Stimulated activated CD4-positive, alpha-beta T cell treated with anti-CD3 and anti-CD28 coated beads, Interleukin-4, amount 100 ng/mL, for 48 hours (primary cell): ENCODE measurements at regions not wholly inside any gene's neighbourhood (a gene's known extent, or its start where the extent isn't known, plus 50 kb on each side); places are given as distances from the start of the nearest gene placed in this dataset.

ENCODE experiments used
- DNase-seq, 2 donors: peaks; one replicate each; pipeline ENCODE4 v3.0.0-alpha.2; 2020; ENCODE audit warnings: low read depth in 2 of 2

- no peak for DNase-seq
Observed at GRCh38 chr12:59234391-59234790, 314.1 kb upstream of the LRIG3 start.

DNA sequence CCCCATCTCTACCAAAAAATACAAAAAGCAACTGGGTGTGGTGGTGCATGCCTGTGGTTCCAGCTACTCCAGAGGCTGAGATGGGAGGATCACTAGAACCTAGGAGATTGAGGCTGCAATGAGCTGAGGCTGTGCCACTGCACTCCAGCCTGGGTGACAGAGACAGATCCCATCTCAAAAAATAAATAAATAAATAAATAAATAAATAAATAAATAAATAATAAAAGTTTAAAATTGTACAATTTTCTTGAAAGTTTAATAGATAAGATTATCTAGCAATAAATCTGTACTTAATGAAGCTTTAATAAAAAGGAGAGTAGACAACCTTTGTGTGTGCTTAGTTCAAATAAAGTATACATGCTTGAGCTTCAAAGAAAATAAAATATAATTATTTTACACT, 310.0 kb upstream of the LRIG3 start:
- no peak for DNase-seq

DNA sequence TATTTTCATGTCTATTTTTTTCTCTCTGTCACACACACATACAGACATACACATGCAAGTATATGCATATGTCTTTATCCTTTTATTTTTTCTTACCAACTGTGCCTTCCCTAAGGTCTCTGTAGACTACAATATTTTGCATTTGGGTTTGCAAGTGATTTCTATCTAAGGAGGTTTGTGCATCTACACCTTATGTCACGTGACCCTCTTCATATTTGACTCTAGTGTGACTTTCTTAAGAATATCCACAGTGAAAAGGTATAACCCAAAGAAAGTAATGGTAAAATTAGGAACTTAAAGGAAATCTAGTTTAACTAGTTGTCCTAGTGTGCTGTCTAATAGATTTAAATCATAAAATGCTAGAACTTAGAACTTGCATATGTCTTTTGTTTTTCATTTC, 298.8 kb upstream of the LRIG3 start:
- DNase-seq: no peak

DNA sequence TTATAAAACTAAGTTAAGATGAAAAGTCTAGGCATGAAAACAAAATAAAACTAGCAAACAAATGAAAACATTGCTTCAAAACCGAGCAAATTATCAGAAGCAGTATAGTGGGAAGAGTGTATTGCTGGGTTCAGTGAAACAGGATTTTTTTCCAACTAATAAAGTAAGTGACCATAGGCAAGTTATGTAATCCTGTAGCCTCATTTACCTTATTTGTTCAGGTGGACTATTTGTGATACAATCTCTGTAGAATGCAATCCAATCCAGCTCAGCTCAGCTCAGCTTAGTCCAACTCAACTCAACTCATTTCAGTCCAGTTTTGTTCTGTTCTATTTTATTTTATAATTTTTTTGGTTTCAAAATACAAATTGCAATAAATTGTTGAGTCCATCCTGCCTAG, 276.7 kb upstream of the LRIG3 start:
- no peak for DNase-seq

DNA sequence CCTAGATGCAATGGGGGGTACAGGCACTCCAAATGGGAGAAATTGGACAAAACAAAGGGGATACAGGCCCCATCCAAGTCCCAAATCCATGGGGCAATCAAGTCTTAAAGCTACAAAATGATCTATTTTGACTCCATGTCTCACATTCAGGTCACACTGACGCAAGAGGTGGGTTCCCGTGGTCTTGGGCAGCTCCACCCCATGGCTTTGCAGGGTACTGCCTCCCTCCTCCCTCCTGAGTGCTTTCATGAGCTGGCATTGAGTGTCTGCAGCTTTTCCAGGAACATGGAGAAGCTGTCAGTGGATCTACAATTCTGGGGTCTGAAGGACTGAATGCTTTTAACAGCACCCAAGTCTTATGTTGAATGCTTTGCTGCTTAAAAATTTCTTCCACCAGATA, 274.5 kb upstream of the LRIG3 start:
- no peak for DNase-seq

DNA sequence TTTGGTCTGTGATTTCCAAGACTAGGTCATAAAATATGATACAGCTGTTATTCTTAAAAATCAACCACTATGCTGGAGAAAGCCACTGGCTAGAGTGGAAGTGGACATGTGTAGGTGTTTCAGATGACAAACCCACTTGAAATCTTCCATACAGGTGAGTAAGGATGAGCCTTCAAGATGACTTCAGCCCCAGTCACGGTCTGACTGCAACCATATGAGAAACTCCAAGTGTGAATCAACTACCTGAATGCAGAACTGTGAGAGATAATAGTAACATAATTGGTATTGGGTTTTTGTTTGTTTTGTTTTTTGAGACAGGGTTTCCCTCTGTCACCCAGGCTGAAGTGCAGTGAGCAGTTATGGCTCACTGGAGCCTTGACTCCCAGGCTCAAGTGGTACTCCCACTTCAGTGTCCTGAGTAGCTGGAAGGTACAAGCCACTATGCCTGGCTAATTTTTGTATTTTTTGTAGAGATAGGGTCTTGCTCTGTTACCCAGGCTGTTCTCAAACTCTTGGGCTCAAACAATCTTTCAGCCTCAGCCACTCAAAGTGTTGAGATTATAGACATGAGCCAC, 273.3 kb upstream of the LRIG3 start:
- no peak for DNase-seq

DNA sequence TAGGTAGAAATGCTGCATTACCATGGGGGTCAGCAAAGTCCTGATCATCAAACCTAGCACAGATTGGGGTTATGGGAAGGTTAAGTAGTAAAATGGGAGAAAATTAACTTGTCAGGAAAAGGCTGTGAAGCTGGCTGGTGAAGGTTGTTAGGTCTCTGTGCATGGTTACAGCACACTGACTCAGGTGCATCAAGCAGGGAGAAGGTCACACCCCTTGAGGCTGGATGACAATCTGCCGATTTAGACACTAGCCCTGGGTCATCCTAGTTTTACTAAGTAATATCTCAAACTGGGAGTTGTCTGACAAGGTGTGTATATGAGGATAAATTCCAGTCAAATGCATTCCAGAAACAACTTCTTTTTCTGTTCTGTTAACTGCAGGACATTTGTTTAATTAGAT, 271.1 kb upstream of the LRIG3 start:
- no peak for DNase-seq

DNA sequence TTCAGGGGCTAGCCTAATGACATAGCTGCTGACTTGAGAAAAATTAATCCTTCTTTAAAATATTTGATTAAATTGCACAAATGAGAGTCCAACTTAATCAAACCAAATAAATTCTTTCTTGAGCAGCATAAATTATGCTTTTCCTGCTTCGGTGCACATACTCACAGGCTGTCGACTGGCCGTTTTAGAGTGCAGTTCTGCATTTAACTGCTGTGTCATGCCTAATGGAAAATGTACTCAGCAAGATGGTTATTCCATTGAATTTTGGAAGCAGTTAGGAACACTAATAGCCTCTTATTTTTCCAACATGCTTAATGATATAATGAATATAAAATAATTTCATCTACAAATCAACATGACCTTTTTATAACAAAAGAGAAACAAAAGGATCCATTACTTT, 266.1 kb upstream of the LRIG3 start:
- DNase-seq: no peak

- no peak for DNase-seq
Observed at GRCh38 chr12:59185295-59185694, 265.0 kb upstream of the LRIG3 start.

DNA sequence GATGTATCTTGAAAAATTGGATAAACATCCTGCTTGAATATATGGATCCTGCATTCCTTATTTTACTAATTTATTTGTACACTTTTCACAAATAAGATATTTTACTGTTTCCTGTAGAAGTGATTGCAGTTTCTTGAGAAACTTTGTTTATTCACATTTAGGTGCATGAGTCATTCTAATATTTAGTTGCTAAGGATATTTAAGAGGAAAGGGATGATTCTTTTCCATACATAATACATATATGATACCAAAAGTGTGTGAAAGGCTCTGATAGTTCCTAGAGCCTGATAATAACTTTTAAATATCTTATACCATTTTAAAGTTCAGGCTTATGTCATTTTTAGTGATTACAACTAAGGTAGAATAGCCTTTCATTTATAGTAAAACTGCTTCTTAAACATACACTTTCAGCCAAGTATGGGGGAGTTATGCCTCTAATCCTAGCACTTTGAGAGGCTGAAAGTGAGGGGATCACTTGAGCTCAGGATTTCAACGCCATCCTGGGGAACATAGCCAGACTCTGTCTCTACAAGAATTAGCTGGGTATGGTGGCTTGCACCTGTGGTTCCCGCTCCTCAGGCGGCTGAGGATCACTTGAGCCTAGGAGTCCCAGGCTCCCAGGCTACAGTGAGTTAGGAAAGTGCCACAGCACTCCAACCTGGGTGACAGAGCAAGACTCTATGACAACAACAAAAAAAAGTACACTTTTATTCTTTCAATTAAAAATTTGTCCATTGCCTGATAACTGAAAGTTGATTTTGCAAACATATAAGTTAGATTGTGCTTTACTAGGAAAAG, 262.6 kb upstream of the LRIG3 start:
- DNase-seq: no peak

DNA sequence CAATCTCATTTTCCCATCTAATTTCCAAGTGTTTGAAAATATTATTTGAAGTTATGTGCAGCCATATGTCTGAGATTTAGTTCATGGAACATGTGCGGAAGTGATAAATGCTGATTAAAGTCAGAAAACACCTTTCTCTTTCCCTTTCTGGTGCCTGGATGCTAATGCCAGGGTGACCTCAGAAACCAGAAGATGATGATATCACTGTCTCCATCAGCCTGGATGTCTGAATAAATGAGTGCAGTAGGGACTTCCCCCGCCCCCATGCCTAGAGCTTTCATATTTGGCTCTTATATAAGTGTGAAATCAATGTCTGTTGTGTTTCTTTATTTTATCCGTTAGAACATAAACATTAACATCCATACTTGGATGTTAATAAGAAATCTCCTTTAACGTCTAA, 261.9 kb upstream of the LRIG3 start:
- peak; percentile 8 to 19 for DNase-seq

DNA sequence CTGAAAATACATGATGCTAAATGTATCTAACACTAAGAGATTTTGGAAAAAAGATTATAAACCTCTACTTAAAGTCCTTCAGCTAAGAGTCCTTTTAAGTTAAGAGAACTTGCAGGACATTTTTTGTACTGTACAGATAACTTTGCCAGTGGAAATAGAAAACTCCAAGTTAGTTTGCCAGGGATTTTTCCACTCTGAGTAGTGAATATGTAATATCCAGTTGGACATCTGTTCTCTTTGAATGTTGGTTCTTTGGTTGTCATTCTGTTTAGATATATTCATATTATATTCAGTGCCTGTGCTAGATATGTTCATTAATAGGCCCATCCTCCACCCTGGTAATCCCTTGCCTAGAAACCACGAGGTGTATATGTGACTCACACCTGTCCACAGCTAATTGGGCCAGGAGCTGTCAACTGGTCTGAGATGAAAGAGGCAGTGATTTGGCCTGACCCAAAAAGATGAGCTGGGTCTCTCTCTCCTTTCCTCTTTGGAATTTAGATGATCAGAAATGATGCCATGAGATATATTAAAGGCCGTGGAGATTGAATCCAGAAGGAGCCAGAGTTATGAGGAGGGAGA, 261.0 kb upstream of the LRIG3 start:
- no peak for DNase-seq

- DNase-seq: no peak
Observed at GRCh38 chr12:59179231-59179630, 258.9 kb upstream of the LRIG3 start.

DNA sequence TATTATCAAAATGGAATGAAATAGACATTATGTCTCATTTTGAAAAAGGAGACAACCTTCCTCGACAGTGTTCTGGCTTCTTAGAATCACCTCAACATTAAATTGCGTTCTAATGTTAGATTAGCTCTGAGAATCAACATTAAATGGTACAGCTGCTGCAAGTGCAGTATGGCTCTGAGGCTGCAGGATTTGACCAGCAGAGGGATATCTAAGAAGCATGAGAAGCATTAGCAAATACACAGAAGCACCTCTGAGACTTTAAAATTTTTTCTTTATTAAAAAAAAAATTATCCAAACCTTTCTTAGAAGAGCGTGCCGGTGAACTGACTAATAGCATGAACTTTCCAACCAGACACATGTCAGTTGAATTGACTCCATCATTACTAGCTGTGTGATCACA, 253.4 kb upstream of the LRIG3 start:
- DNase-seq: no peak

GRCh38 chr12:59168647-59169046, 248.3 kb upstream of the LRIG3 start:
- no peak for DNase-seq

DNA sequence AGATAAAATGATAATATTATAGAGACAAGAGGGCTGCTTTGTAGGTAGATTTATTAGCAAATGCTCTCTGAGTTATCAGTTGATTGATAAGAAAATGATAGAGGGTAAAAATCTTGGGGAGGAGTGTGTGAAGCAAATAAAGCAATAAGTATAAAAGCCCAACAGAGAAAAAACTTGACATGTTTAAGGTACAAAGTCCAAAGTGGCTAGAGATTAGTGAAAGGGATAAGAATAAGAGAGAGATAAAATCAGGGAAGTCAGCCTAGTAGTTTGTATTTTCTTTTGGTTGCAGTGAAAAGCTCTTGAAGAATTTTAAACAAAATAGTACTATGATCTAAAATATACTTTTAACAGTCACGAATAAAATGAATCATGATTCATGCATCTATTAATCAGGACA, 246.2 kb upstream of the LRIG3 start:
- DNase-seq: no peak

- DNase-seq: no peak
Observed at GRCh38 chr12:59164991-59165718, 244.9 kb upstream of the LRIG3 start.

DNA sequence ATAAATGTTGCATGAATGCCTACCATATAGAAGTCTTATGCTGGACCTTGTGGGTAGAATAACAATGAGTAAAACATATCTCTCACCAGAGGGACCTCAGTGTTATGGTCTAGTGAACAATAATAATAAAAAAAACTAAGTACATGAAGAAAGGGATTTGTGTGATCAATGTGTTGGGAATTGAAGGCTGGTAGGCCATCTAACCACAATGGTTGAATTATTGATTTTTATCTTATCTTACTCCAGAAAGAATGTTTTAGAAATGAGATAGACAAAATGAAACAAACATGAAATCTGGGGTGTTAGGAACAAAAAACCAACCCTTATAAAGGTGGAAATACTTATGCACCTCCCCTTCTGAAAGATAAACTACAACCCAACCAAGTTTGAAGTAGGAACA, 243.9 kb upstream of the LRIG3 start:
- no peak for DNase-seq

- no peak for DNase-seq
Observed at GRCh38 chr12:59158681-59159080, 238.4 kb upstream of the LRIG3 start.

- no peak for DNase-seq
Observed at GRCh38 chr12:59158066-59158465, 237.8 kb upstream of the LRIG3 start.

- DNase-seq: no peak
Observed at GRCh38 chr12:59155448-59155847, 235.1 kb upstream of the LRIG3 start.

DNA sequence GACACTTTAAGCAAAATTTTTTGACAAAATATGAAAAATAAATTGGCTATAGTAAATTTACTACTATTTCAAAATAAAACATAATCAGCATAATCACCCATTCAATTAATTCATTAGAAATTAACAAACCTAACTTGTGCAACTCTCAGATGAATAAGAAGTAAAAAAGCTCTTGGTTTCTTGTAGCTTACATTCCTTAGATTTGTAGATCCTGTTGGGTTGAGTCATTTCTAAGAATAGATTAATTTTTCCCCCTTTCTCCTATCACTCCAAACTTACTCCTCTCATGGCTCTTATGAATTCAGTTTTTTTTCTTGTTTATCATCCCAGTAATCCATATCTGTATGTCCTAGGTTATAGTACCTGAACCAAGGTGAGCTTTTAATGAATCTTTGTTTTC, 230.9 kb upstream of the LRIG3 start:
- DNase-seq: no peak
